GM12891 (cell line): ENCODE measurements at regions not wholly inside any gene's neighbourhood (a gene's known extent, or its start where the extent isn't known, plus 50 kb on each side); places are given as distances from the start of the nearest gene placed in this dataset.

ENCODE experiments used
- PAX5 ChIP-seq: IDR thresholded peaks from 2 replicates; pipeline ENCODE4 v1.6.1; 2011; ENCODE audit warnings: low read length, moderate library complexity, mild to moderate bottlenecking; ENCODE audit not compliant: insufficient read depth, severe bottlenecking
- POLR2A ChIP-seq: IDR thresholded peaks from 2 replicates; pipeline ENCODE4 v1.6.1; 2011; ENCODE audit warnings: low read depth, low read length, control low read depth
- POLR2AphosphoS5 ChIP-seq: IDR thresholded peaks from 2 replicates; pipeline ENCODE4 v1.6.1; 2011; ENCODE audit warnings: low read depth, low read length, control low read depth
- TAF1 ChIP-seq: IDR thresholded peaks from 2 replicates; pipeline ENCODE4 v1.6.1; 2011; ENCODE audit warnings: low read depth, low read length, control low read depth

GRCh38 chr12:97275728-97276590, 186.6 kb upstream of the RMST start:
- no peak for TF ChIP-seq POLR2A
- TF ChIP-seq POLR2AphosphoS5, result no peak
- no peak for TF ChIP-seq TAF1
- no peak for TF ChIP-seq PAX5
